Heart right ventricle (tissue), 16 donors: ENCODE measurements at regions not wholly inside any gene's neighbourhood (a gene's known extent, or its start where the extent isn't known, plus 50 kb on each side); places are given as distances from the start of the nearest gene placed in this dataset.

Experiments
- ATAC-seq, 8 donors: fragments of 200-7000 bp; cut with Tn5 transposase; one replicate each; pipeline ENCODE4 v1.9.1; 2020; ENCODE audit warnings: mild to moderate bottlenecking in 8 of 8, moderate library complexity in 8 of 8, moderate number of reproducible peaks in 1 of 8
- DNase-seq, 2 donors: peaks; one replicate each; pipeline ENCODE4 v3.0.0-alpha.2; 2020
- H3K27ac ChIP-seq, 10 donors: fragments of 200-600 bp; sonication (generic) in 2 of 10; one replicate each; pipeline versions ENCODE4 v1.5.0 to v1.8.0; 2020 to 2022; ENCODE audit warnings: mild to moderate bottlenecking in 3 of 10
- H3K27me3 ChIP-seq, 7 donors: fragments of 200-600 bp; one replicate each; pipeline ENCODE4 v1.8.0; 2021 to 2022; ENCODE audit warnings: mild to moderate bottlenecking in 2 of 7
- H3K36me3 ChIP-seq, 9 donors: fragments of 200-600 bp; sonication (generic) in 1 of 9; one replicate each; pipeline versions ENCODE4 v1.5.0 to v1.8.0; 2020 to 2022; ENCODE audit warnings: mild to moderate bottlenecking in 2 of 9
- H3K4me1 ChIP-seq, 9 donors: fragments of 200-600 bp; sonication (generic) in 1 of 9; one replicate each; pipeline versions ENCODE4 v1.5.0 to v1.8.0; 2020 to 2022; ENCODE audit warnings: mild to moderate bottlenecking in 4 of 9
- H3K4me3 ChIP-seq, 10 donors: fragments of 200-600 bp; sonication (generic) in 2 of 10; one replicate each; pipeline versions ENCODE4 v1.5.0 to v1.8.0; 2020 to 2022; ENCODE audit warnings: mild to moderate bottlenecking in 7 of 10, moderate library complexity in 2 of 10
- H3K9me3 ChIP-seq, 11 donors: fragments of 200-600 bp in 10 of 11; sonication (generic) in 2 of 11; one replicate each; pipeline versions ENCODE4 v1.5.0 to v1.8.0; 2013 to 2022; ENCODE audit warnings: mild to moderate bottlenecking in 2 of 11, control low read depth in 1 of 11, moderate library complexity in 1 of 11
- CTCF ChIP-seq, 9 donors: fragments of 200-600 bp; sonication (generic) in 2 of 9; IDR thresholded peaks; one replicate each; pipeline versions ENCODE4 v1.5.0 to v1.8.0; 2021 to 2022; ENCODE audit warnings: antibody characterized with exemption in 9 of 9, mild to moderate bottlenecking in 5 of 9, moderate library complexity in 1 of 9
- WGBS, 2 donors: extraction: QIAGEN DNeasy Blood & Tissue Kit; methylation state at CpG; one replicate each; pipeline ENCODE4 v1.1.7; 2013; ENCODE audit warnings: inconsistent platforms in 1 of 2; 5-methylcytosine and 5-hydroxymethylcytosine counted together
- intact Hi-C, 10 donors: fragments of 100-400 bp; cut with DNase I; formaldehyde crosslinking; loops; one replicate each; pipeline versions ENCODE4 v1.11.1 to v1.14.2; 2022
- donor health status: Arrhythmogenic right ventricular cardiomyopathy.
- donor health status: ischemic (EF 13 %, LVEDD 7.1; RV severe dilation, severe dysfunction).
- donor health status: healthy with polysubstance abuse.
- donor health status: DM: no; HTN: yes; CAD: no.
- donor health status: DM: no; HTN: no; CAD: no.
- donor health status: ischemic (EF 25% LVEDD 6.9; RV normal size, moderate dysfunction).
- donor health status: ischemic (EF 25% LVEDD 5.7; RV mildly dilated, moderate dysfunction).
- donor health status: healthy.
- donor health status: DM: yes; HTN: yes; CAD: no.
- donor health status: Ischemic cardiomyopathy.
- donor health status: ischemic (EF 35%, LVEDD 5.7; RV mildly dilated, moderate dysfunction).
- donor health status: nonischemic (EF 11% LVEDD 7.7; RV severe dilation, severe dysfunction).
- donor health status: DM: yes; HTN: yes; CAD: no.
- donor health status: PGD.
- donor health status: ischemic (EF 29% LVEDD 5.4; RV normal size, mild dysfunction).
- donor health status: nonischemic (EF 23%, LVEDD 6.1; RV moderate dilation, normal function).

- no peak for ATAC-seq
- intact Hi-C loops: no loop called here
- WGBS, 2 donors: 63 to 65% methylated on average over 7 of the region's 7 CpGs
These were observed 670.9 kb upstream of the EEF2KMT start for GRCh38 chr16:5768445-5768844.

GRCh38 chr16:5763176-5763575, 665.6 kb upstream of the EEF2KMT start:
- TF ChIP-seq CTCF (IDR thresholded peaks at IDR 0.05): no peak
- Histone ChIP-seq H3K27me3 (peaks cover 0 to under 1% (median 0%) of the 10 kb centered on the region in 7 donors), H3K27ac (no peak overlapping the region), H3K36me3 (no peaks in the 10 kb centered on the region), H3K9me3 (no peaks in the 10 kb centered on the region), H3K4me3 (no peak overlapping the region), H3K4me1 (no peaks in the 10 kb centered on the region)
- DNase-seq (no peak), ATAC-seq (no peak)
- intact Hi-C loops: no loop called here
- 62% methylated on average over 11 of the region's 11 CpGs for WGBS, 2 donors

More at GRCh38 chr16:5768445-5768844, 670.9 kb upstream of the EEF2KMT start:
- no peak for TF ChIP-seq CTCF (IDR thresholded peaks at IDR 0.05)
- no peak overlapping the region for H3K27ac ChIP-seq
- no peaks in the 10 kb centered on the region for H3K36me3 ChIP-seq
- H3K4me1 ChIP-seq: no peaks in the 10 kb centered on the region
- no peak for DNase-seq
- no peaks in the 10 kb centered on the region for H3K27me3 ChIP-seq
- H3K4me3 ChIP-seq: no peak overlapping the region
- H3K9me3 ChIP-seq: no peaks in the 10 kb centered on the region

- WGBS, 2 donors: 77 to 80% methylated on average over 10 of the region's 10 CpGs
- no peak overlapping the region for H3K4me3 ChIP-seq
- no peak for TF ChIP-seq CTCF (IDR thresholded peaks at IDR 0.05)
These were observed 664.8 kb upstream of the EEF2KMT start for GRCh38 chr16:5762362-5762761.

GRCh38 chr16:5761592-5761991, 664.0 kb upstream of the EEF2KMT start:
- Histone ChIP-seq H3K4me1 (no peaks in the 10 kb centered on the region), H3K27me3 (peaks cover 0 to 7% (median 0%) of the 10 kb centered on the region in 7 donors), H3K36me3 (no peaks in the 10 kb centered on the region), H3K9me3 (no peaks in the 10 kb centered on the region), H3K27ac (no peak overlapping the region), H3K4me3 (no peak overlapping the region)
- ATAC-seq: no peak
- 70 to 72% methylated on average over 2 of the region's 2 CpGs for WGBS, 2 donors
- TF ChIP-seq CTCF (IDR thresholded peaks at IDR 0.05): no peak
- intact Hi-C loops: no loop called here
- no peak for DNase-seq

More at GRCh38 chr16:5762362-5762761, 664.8 kb upstream of the EEF2KMT start:
- no peaks in the 10 kb centered on the region for H3K4me1 ChIP-seq
- H3K36me3 ChIP-seq: no peaks in the 10 kb centered on the region
- intact Hi-C loops: no loop called here
- peaks cover 0 to 5% (median 0%) of the 10 kb centered on the region in 7 donors for H3K27me3 ChIP-seq
- no peak for DNase-seq
- no peaks in the 10 kb centered on the region for H3K9me3 ChIP-seq
- no peak overlapping the region for H3K27ac ChIP-seq
- ATAC-seq: no peak
